ENCODE measurements at regions not wholly inside any gene's neighbourhood (a gene's known extent, or its start where the extent isn't known, plus 50 kb on each side); places are given as distances from the start of the nearest gene placed in this dataset.
"Not testable (repeated sequence)": the region's sequence is repeated elsewhere in the genome, so short reads cannot be mapped to it uniquely, and the experiment has no call there.

GRCh38 chr5:67547682-67548081 lies 351.1 kb upstream of the CD180 start:
- no peak for DNase-seq (ENCODE audit: low read depth)
- no peak overlapping the region for H3K4me3 ChIP-seq (ENCODE audit: low read depth, low read length)
- TF ChIP-seq CTCF (conservative IDR thresholded peaks at IDR 0.05; ENCODE audit: low read depth, low read length), result no peak

- DNase-seq (ENCODE audit: low read depth), result not testable (repeated sequence)
Measured at GRCh38 chr5:67544942-67545341, 348.3 kb upstream of the CD180 start.

GRCh38 chr5:67543720-67544270 lies 347.2 kb upstream of the CD180 start:
- TF ChIP-seq CTCF (conservative IDR thresholded peaks at IDR 0.05; ENCODE audit: low read depth, low read length), result no peak
- DNase-seq (ENCODE audit: low read depth), result no peak
- H3K4me3 ChIP-seq (ENCODE audit: low read depth, low read length), result no peak overlapping the region

More at GRCh38 chr5:67544942-67545341, 348.3 kb upstream of the CD180 start:
- not testable (repeated sequence) for H3K4me3 ChIP-seq (ENCODE audit: low read depth, low read length)

GRCh38 chr5:67542479-67542878 lies 345.9 kb upstream of the CD180 start:
- no peak overlapping the region for H3K4me3 ChIP-seq (ENCODE audit: low read depth, low read length)
- DNase-seq (ENCODE audit: low read depth), result no peak
- TF ChIP-seq CTCF (conservative IDR thresholded peaks at IDR 0.05; ENCODE audit: low read depth, low read length), result no peak

GRCh38 chr5:67541875-67542274 lies 345.3 kb upstream of the CD180 start:
- DNase-seq (ENCODE audit: low read depth), result no peak
- no peak for TF ChIP-seq CTCF (conservative IDR thresholded peaks at IDR 0.05; ENCODE audit: low read depth, low read length)
- no peak overlapping the region for H3K4me3 ChIP-seq (ENCODE audit: low read depth, low read length)

GRCh38 chr5:67538855-67539506 lies 342.4 kb upstream of the CD180 start:
- no peak for DNase-seq (ENCODE audit: low read depth)
- H3K4me3 ChIP-seq (ENCODE audit: low read depth, low read length), result no peak overlapping the region
- no peak for TF ChIP-seq CTCF (conservative IDR thresholded peaks at IDR 0.05; ENCODE audit: low read depth, low read length)

GRCh38 chr5:67537439-67538148 lies 341.0 kb upstream of the CD180 start:
- DNase-seq (ENCODE audit: low read depth), result peak; percentile 43
- TF ChIP-seq CTCF (conservative IDR thresholded peaks at IDR 0.05; ENCODE audit: low read depth, low read length), result no peak
- H3K4me3 ChIP-seq (ENCODE audit: low read depth, low read length), result peak overlapping the region; percentile 26
